EL (cell line): ENCODE measurements at regions not wholly inside any gene's neighbourhood (a gene's known extent, or its start where the extent isn't known, plus 50 kb on each side); places are given as distances from the start of the nearest gene placed in this dataset.
"Not testable (repeated sequence)": the region's sequence is repeated elsewhere in the genome, so short reads cannot be mapped to it uniquely, and the experiment has no call there.

ENCODE experiments used
- DNase-seq: peaks from one replicate; pipeline ENCODE4 v3.0.0-alpha.2; 2016

- no peak for DNase-seq
Measured at GRCh38 chr2:82137441-82137840, 1832.9 kb upstream of the LRRTM1 start.

DNA sequence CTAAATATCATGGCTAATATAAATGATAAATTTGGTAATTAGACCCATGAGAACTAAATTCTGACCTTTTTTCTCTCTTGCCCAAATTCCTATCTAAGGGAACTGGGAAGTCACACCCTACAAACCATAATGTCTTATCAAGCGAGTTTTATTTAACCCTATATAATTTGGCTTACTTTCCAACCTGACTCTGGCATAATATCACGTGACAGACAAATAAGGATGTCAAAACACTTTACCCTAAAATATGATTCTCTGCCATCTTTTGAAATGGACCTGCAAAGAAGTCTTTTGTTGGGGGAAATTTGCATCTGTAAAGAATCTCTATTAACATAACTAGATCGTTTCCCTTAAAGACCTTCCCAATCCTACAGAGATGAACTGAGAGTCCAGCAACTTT lies 1823.5 kb upstream of the LRRTM1 start:
- no peak for DNase-seq

- peak; percentile 1 for DNase-seq
Measured at GRCh38 chr2:82124629-82125028, 1820.1 kb upstream of the LRRTM1 start.

DNA sequence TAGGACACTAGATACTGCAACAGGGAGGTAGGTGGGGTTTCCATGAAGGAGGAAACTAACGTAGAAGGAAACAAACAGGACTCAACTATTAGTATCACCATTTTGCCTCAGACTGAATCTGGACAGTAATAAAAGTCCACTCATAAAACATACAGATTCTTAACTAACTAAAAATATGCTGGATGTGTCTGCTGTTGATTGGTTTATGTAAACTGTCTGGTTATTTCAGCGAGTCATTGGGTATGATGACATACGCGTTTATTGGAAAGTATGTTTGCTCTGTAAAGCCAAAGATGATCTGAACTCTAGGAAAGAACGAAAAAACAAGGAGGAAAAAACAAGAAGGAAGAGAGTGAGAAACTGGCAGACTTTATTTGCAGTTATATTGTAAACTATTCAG lies 1816.1 kb upstream of the LRRTM1 start:
- no peak for DNase-seq

DNA sequence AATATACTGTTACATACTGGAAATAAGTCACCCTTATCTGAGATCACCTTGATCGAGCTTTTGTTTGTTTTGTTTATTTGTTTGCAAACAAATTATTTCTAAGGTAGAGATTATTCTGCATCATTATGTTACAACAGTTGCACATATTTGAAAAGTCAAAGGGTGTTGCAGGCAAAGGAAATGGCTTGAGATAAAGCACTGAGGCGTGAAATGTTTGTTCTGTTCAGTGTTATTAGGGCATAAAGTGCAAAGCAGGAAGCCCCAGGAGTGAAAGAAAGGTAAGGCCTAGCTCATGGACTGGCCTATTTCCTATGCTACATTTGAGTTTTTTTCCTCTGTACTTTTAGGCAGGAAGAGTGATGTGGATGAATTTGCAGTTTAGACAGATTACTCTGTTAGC lies 1815.6 kb upstream of the LRRTM1 start:
- no peak for DNase-seq

DNA sequence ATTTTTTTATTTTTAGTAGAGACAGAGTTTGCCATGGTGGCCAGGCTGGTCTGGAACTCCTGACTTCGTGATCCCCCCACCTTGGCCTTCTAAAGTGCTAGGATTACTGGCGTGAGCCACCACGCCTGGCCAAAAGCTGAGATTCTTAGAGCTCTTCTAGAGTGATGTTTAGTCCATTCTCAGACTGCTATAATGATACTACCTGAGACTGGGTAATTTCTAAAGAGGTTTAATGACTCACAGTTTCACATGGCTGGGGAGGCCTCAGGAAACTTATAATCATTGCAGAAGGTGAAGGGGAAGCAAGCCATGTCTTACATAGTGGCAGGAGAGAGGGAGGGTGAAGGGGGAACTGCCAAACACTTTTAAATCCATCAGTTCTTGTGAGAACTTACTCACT lies 1804.9 kb upstream of the LRRTM1 start:
- no peak for DNase-seq

DNA sequence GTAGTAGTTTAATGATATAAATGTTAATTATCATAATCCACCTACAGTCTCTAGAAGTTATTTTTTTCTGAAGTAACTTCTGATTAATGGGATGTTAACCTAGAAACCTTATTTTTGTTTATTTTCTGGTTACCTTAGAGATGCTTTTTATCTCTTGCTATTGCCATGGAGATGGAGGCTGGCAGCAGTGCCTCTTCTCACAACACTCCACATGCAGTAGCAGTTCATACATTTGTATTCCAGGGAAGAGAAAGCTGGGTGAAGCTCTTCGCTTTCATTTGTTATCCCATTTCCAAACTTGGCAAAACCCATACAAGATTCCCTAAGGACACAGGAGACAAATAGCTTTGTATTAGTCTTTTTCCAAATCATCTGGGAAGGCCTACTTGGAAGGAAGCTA lies 1794.1 kb upstream of the LRRTM1 start:
- DNase-seq: no peak

DNA sequence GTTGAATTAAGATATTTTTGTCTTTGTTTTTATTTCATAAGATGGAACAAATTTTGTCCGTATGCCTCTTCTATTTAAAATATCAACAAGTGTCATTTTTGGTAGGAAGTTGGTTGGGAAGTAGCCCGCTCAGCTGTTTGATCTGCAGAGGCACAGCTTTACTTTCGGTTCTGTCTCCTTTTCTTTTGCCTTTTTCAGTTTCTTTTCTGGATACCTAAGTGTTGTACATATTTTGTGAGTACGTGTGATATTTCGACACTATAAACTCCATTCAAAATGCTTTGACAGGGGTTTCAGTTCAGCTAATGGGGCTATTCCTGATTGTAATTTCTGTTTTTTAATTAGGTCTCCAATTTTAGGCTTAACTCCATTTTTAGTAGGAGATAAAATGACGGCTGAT lies 1785.0 kb upstream of the LRRTM1 start:
- no peak for DNase-seq

DNA sequence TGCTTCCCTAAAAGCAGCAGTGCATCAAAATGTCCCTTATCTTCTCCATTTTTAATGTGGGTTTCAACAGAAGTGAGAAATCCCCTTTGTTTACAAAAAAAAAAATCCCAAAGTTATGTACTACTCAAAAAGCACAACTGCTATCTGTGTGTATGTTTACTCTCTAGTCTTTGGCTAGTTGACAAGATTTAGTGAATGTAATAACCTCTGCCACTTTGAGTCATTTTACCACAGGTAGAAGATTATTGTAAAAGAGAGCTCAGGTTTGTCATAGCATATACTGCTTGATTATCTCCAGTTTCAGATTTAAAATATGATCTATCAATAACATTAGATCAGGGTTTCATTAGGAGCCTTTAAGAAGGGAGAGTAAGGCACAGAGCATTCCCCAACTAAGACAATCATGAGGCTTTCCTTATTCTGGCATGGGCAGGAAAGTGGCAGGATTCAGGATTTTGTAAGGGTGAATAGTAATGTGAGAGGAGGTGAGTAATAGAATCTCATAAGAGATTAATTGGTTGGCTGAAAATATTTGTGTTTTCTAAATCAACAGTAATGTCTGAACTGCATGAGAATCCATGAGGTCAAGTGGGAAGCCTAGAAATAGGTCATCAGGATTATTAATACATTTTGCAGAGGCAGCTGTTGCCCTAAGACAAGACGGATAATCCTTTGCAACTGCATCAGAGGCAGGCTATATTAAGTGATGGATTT lies 1780.3 kb upstream of the LRRTM1 start:
- no peak for DNase-seq

- no peak for DNase-seq
Measured at GRCh38 chr2:82075875-82076274, 1771.3 kb upstream of the LRRTM1 start.

DNA sequence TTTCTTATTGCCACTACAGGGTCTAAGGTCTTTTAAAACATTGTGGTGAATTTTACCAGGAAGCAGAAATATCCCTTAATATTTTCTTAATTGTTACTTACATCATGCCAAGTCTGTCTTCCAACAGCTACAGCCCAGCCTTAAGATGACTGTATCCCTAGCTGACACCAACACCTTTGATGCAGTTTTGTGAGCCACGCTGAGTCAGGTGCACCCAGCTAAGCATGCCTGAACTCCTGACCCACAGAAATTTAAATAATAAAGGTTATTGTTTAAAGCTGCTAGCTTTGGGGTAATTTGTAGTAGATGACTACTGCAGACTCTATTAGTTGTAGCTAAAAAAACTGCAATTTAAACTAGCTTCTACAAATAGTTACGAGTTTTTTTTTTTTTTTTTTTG lies 1757.9 kb upstream of the LRRTM1 start:
- no peak for DNase-seq

- no peak for DNase-seq
Measured at GRCh38 chr2:82055846-82056245, 1751.3 kb upstream of the LRRTM1 start.

DNA sequence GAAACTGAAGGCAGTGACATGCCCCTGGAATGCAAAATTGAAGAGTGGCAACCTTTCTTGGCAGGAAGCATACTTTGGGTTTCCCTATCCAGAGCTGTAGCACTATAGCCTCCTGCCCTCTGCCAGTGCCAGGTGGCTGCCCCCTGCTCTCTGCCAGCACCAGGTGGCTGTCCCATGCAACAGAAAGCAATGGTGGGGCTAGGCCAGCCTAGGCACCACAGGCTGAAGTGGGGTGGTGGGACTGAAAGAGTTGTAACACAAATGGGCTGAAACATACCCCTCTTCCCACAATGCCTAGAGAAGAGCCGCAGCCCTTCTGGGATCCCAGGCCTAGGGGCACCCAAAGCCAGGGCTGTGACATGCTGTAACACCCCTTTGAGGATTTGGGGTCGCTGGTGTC lies 1739.3 kb upstream of the LRRTM1 start:
- DNase-seq: no peak

GRCh38 chr2:82027921-82028615 lies 1723.5 kb upstream of the LRRTM1 start:
- no peak for DNase-seq

GRCh38 chr2:82023710-82024109 lies 1719.2 kb upstream of the LRRTM1 start:
- DNase-seq: no peak

- DNase-seq: no peak
Measured at GRCh38 chr2:82013641-82014040, 1709.1 kb upstream of the LRRTM1 start.

GRCh38 chr2:82007071-82007664 lies 1702.6 kb upstream of the LRRTM1 start:
- DNase-seq: no peak

GRCh38 chr2:82005889-82006288 lies 1701.3 kb upstream of the LRRTM1 start:
- not testable (repeated sequence) for DNase-seq

GRCh38 chr2:82001614-82002013 lies 1697.1 kb upstream of the LRRTM1 start:
- DNase-seq: no peak

DNA sequence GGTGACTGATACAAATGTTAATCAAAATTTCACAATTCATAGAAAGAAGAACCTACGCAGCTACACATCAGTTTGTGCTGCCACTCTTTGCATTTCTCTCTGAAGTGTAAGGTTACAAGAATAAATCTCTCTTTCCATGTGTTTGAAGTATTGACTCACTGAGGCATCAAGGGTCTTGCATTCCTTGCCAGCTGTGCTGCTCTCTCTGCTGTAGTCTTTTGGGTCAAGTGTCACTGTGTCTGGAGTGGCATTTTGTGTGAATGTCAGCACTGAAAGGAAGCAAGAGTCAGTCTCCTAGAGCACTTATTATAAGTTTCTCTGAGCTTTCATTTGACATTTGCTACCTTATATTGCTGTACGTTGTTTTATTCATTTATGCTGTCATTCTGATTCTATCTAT lies 1696.1 kb upstream of the LRRTM1 start:
- no peak for DNase-seq

DNA sequence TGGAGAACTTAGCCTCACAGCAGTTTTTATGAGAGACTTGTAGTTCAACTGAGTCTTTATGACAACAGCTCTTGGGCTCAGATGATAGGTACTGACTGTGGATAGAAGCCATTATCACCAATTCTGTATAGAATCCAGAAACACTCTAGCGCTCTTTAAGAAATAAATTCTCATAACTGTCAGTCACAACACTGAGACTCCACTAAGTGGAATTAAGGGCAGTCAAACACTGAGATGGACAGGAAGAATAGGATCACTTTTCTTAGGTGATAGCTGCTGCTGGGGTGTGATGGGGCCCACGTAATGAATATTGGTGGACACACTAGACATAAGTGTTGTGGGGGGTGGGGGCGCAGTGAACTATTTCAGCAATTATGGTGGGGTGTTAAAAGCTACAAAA lies 1691.8 kb upstream of the LRRTM1 start:
- DNase-seq: no peak

- DNase-seq: no peak
Measured at GRCh38 chr2:81991282-81991681, 1686.7 kb upstream of the LRRTM1 start.

GRCh38 chr2:81987370-81987769 lies 1682.8 kb upstream of the LRRTM1 start:
- no peak for DNase-seq

DNA sequence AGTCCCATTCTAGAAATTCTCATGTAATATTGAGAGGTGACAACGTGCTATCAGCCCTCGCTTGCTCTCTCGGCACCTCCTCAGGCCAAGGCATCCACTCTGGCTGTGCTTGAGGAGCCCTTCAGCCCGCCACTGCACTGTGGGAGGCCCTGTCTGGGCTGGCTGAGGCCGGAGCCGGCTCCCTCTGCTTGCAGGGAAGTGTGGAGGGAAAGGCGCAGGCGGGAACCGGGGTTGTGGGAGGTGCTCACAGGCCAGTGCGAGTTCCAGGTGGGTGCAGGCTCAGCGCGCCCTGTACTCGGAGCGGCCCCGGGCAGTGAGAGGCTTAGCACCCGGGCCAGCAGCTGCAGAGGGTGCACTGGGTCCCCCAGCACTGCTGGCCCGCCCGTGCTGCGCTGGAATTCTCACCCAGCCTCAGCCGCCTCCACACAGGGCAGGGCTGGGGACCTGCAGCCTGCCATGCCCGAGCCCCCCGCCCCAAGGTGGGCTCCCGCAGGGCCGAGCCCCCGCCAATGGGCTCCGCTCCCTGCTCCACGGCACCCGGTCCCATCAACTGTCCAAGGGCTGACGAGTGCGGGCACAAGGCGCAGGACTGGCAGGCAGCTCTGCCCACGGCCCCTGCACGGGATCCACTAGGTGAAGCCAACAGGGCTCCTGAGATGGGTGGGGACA lies 1680.6 kb upstream of the LRRTM1 start:
- DNase-seq: no peak
